Loucy (cell line): ENCODE measurements at regions not wholly inside any gene's neighbourhood (a gene's known extent, or its start where the extent isn't known, plus 50 kb on each side); places are given as distances from the start of the nearest gene placed in this dataset.

Experiments
- H2AFZ ChIP-seq: fragments of 200-600 bp; sonication (generic); 2 replicates; pipeline ENCODE4 v1.6.0; 2016; ENCODE audit warnings: antibody characterized with exemption, mild to moderate bottlenecking, low read length, moderate library complexity
- H3F3A ChIP-seq: fragments of 200-600 bp; 2 replicates; pipeline ENCODE4 v1.6.0; 2016; ENCODE audit warnings: antibody characterized with exemption, low read depth, mild to moderate bottlenecking
- H3K27me3 ChIP-seq: fragments of 200-600 bp; sonication (generic); 2 replicates; pipeline ENCODE4 v1.6.1; 2014; ENCODE audit warnings: low read length, mild to moderate bottlenecking; ENCODE audit not compliant: insufficient read depth, poor library complexity, severe bottlenecking
- H3K36me3 ChIP-seq: fragments of 200-600 bp; sonication (generic); 2 replicates; pipeline ENCODE4 v1.6.1; 2016; ENCODE audit warnings: low read length; ENCODE audit not compliant: insufficient read depth
- H3K4me1 ChIP-seq: fragments of 200-600 bp; sonication (generic); 2 replicates; pipeline ENCODE4 v1.5.1; 2014; ENCODE audit warnings: low read length, mild to moderate bottlenecking; ENCODE audit not compliant: insufficient read depth, poor library complexity, severe bottlenecking
- H3K4me2 ChIP-seq: fragments of 200-600 bp; sonication (generic); 2 replicates; pipeline ENCODE4 v1.6.0; 2014; ENCODE audit warnings: antibody characterized with exemption, low read length, low read depth, mild to moderate bottlenecking; ENCODE audit not compliant: poor library complexity, severe bottlenecking
- H3K4me3 ChIP-seq: fragments of 200-600 bp; sonication (generic); 2 replicates; pipeline ENCODE4 v1.5.1; 2014; ENCODE audit warnings: low read length, mild to moderate bottlenecking, mixed read lengths; ENCODE audit not compliant: poor library complexity, severe bottlenecking
- H3K79me2 ChIP-seq: fragments of 200-600 bp; sonication (generic); 2 replicates; pipeline ENCODE4 v1.6.1; 2014; ENCODE audit warnings: low read length; ENCODE audit not compliant: insufficient read depth
- H3K9ac ChIP-seq: fragments of 200-600 bp; sonication (generic); 2 replicates; pipeline ENCODE4 v1.6.0; 2014; ENCODE audit warnings: mild to moderate bottlenecking, low read depth, low read length, moderate library complexity; ENCODE audit not compliant: poor library complexity, severe bottlenecking
- H3K9me2 ChIP-seq: fragments of 200-600 bp; sonication (generic); replicated peaks from 2 replicates; pipeline ENCODE4 v1.6.1; 2016; ENCODE audit warnings: low read depth, low read length, mixed read lengths
- H3K9me3 ChIP-seq: fragments of 200-600 bp; sonication (generic); 2 replicates; pipeline ENCODE4 v1.6.1; 2014; ENCODE audit warnings: mild to moderate bottlenecking, antibody characterized with exemption, low read length, low read depth; ENCODE audit not compliant: insufficient read depth
- H4K20me1 ChIP-seq: fragments of 200-600 bp; sonication (generic); 2 replicates; pipeline ENCODE4 v1.6.0; 2014; ENCODE audit warnings: antibody characterized with exemption, low read length, mild to moderate bottlenecking; ENCODE audit not compliant: insufficient read depth, poor library complexity, severe bottlenecking
- CTCF ChIP-seq: fragments of 200-600 bp; sonication (generic); conservative IDR thresholded peaks from 2 replicates; pipeline ENCODE4 v1.5.1; 2014; ENCODE audit warnings: mild to moderate bottlenecking, antibody characterized with exemption, low read length
- EZH2phosphoT487 ChIP-seq: fragments of 200-600 bp; IDR thresholded peaks from 2 replicates; pipeline ENCODE4 v1.6.1; 2018; ENCODE audit warnings: antibody characterized with exemption, mild to moderate bottlenecking, moderate library complexity, borderline replicate concordance

- no peaks in the 10 kb centered on the region for H3K79me2 ChIP-seq
- TF ChIP-seq EZH2phosphoT487 (no peak), CTCF (no peak)
- H3K9me2 ChIP-seq = no peaks in the 10 kb centered on the region
- no peaks in the 10 kb centered on the region for H3K36me3 ChIP-seq
- H3K4me1 ChIP-seq = no peaks in the 10 kb centered on the region
- H2AFZ ChIP-seq = no peak overlapping the region
- H3K9ac ChIP-seq = no peak overlapping the region
- H3K27me3 ChIP-seq = no peaks in the 10 kb centered on the region
- no peaks in the 10 kb centered on the region for H3F3A ChIP-seq
- no peak overlapping the region for H3K4me2 ChIP-seq
- H3K4me3 ChIP-seq = no peak overlapping the region
- H4K20me1 ChIP-seq = no peaks in the 10 kb centered on the region
- no peaks in the 10 kb centered on the region for H3K9me3 ChIP-seq
Observed at GRCh38 chr3:168427156-168427555, 331.4 kb upstream of the GOLIM4 start.

GRCh38 chr3:168425936-168426595 lies 330.3 kb upstream of the GOLIM4 start:
- H3K27me3 ChIP-seq = no peaks in the 10 kb centered on the region
- H3K36me3 ChIP-seq = no peaks in the 10 kb centered on the region
- H3K9me2 ChIP-seq = no peaks in the 10 kb centered on the region
- no peaks in the 10 kb centered on the region for H3K79me2 ChIP-seq
- TF ChIP-seq CTCF = no peak
- no peak for TF ChIP-seq EZH2phosphoT487
- no peaks in the 10 kb centered on the region for H3K4me1 ChIP-seq
- no peak overlapping the region for H3K9ac ChIP-seq
- no peak overlapping the region for H2AFZ ChIP-seq
- no peaks in the 10 kb centered on the region for H4K20me1 ChIP-seq
- no peak overlapping the region for H3K4me3 ChIP-seq
- no peaks in the 10 kb centered on the region for H3F3A ChIP-seq
- H3K9me3 ChIP-seq = no peaks in the 10 kb centered on the region
- no peak overlapping the region for H3K4me2 ChIP-seq

GRCh38 chr3:168424059-168424734 lies 328.5 kb upstream of the GOLIM4 start:
- Histone ChIP-seq H3K4me2 (no peak overlapping the region), H3K4me1 (no peaks in the 10 kb centered on the region), H3K4me3 (no peak overlapping the region), H3K36me3 (no peaks in the 10 kb centered on the region), H3K79me2 (no peaks in the 10 kb centered on the region), H3K27me3 (no peaks in the 10 kb centered on the region), H3F3A (no peaks in the 10 kb centered on the region), H4K20me1 (no peaks in the 10 kb centered on the region), H2AFZ (no peak overlapping the region), H3K9me2 (no peaks in the 10 kb centered on the region), H3K9ac (no peak overlapping the region), H3K9me3 (no peaks in the 10 kb centered on the region)
- TF ChIP-seq EZH2phosphoT487 = no peak
- TF ChIP-seq CTCF = no peak
